GM19452 (cell line): ENCODE measurements at regions not wholly inside any gene's neighbourhood (a gene's known extent, or its start where the extent isn't known, plus 50 kb on each side); places are given as distances from the start of the nearest gene placed in this dataset.

Source experiments
- ATAC-seq: cut with Tn5 transposase; IDR thresholded peaks from one replicate; pipeline ENCODE4 v1.9.1; 2021; ENCODE audit not compliant: unreplicated experiment

GRCh38 chr12:92089559-92089958 is 56.1 kb downstream of the BTG1 start:
- ATAC-seq, result no peak

DNA sequence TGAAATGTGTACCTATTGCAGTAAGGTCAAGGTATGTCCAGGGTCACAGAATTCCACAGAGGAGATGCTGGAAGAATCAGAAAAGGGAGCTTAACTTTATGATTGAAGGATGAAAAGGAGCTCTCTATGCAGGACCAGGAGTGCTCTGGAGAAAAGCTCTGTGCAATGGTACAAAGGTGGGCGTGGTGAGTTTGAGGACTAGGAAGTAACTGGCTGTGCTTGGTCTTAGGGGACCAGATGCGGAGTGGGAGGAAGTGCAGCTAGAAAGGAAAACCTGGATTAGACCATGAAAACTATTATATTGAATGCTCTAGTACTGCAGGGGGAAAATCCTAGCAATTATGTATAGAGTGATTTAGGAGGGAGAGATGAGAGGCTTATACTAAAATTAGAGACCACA is 56.8 kb downstream of the BTG1 start:
- no peak for ATAC-seq

- ATAC-seq, result no peak
These were observed 60.0 kb downstream of the BTG1 start for GRCh38 chr12:92085736-92086040.

DNA sequence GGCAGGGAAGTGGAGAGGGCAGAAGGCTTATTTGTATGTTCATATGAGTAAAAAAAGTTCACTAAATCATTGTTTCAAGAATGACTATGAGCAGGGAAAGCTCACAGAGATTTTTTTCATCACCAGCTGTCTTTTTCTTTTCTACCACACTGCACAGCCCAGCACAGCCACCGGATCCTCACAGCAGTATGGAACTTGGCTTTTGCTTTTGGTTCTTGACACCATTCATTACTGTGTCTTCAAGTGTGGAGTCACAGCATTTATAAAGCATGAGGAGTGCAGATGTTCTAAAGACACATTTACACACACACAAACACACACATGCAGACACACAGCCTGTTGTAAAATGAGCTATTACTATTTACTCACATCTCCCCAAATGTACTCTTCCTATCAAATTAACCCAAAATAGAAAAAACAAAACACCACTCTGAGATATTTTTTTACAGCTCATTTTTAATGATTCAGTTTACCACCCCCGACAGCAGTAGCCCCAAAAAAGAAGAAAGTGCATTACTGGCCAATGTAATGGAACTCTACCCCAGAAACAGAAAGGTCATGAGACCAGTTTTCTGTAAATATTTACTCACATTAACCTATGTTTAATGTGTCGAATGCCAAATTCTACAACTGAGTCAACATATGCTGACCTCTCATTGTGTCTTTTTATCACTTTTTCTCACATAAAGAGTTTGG is 60.5 kb downstream of the BTG1 start:
- no peak for ATAC-seq

GRCh38 chr12:92080911-92081285 is 64.7 kb downstream of the BTG1 start:
- ATAC-seq, result no peak

GRCh38 chr12:92079054-92079385 is 66.6 kb downstream of the BTG1 start:
- no peak for ATAC-seq

GRCh38 chr12:92078167-92079053 is 67.2 kb downstream of the BTG1 start:
- ATAC-seq, result no peak

- no peak for ATAC-seq
These were observed 68.1 kb downstream of the BTG1 start for GRCh38 chr12:92077530-92077929.

DNA sequence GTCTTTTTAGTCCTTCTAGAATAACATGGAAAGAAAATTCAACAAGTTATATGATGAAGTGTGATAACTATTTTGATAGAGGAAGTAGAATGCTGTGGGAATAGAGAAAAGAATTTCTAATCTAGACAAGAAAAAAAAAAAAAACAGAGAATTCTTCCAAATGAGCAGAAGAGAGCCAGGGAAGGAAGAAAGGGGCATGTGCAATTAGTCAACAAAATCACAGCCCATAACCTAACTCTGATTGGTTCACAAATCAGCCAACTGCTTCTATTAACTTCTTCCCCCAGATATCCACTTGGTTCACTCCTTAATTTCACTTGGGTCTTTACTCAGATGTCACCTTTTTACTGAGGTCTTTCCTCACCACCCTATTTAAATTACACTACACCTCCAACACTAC is 69.5 kb downstream of the BTG1 start:
- no peak for ATAC-seq

- ATAC-seq, result no peak
These were observed 70.2 kb downstream of the BTG1 start for GRCh38 chr12:92075425-92075914.

- no peak for ATAC-seq
These were observed 70.8 kb downstream of the BTG1 start for GRCh38 chr12:92074889-92075288.

DNA sequence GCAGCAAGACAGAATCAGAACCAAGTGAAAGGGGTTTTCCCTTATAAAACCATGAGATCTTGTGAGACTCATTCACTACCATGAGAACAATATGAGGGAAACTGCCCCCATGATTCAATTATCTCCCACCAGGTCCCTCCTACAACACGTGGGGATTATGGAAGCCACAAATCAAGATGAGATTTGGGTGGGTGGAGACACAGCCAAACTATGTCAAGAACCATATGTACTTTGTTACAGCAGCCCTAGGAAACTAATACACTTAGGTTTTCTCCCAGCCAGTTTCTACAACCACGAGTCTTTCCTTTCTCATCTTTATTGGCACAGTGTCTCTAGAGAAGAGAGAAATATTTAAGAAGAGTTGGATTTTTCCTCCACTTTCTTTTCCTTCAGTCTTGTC is 72.6 kb downstream of the BTG1 start:
- ATAC-seq, result no peak

DNA sequence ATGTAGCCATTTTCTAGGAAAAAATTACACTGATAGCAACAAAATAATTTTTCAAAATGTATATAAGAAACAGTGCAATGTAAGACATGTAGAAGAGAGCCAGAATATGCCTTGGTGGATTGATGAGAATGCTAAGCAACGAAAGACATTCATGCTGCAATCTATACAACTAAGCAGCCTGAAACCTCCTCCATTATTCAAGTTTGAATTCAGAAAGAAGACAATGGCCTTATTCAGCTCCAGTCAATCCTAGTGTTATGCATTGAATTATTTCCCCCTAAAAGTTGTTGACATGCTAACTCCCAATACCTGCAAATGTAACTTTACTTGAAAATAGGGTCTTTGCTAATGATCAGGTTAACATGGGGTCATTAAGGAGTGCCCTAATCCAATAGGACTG is 73.5 kb downstream of the BTG1 start:
- no peak for ATAC-seq

DNA sequence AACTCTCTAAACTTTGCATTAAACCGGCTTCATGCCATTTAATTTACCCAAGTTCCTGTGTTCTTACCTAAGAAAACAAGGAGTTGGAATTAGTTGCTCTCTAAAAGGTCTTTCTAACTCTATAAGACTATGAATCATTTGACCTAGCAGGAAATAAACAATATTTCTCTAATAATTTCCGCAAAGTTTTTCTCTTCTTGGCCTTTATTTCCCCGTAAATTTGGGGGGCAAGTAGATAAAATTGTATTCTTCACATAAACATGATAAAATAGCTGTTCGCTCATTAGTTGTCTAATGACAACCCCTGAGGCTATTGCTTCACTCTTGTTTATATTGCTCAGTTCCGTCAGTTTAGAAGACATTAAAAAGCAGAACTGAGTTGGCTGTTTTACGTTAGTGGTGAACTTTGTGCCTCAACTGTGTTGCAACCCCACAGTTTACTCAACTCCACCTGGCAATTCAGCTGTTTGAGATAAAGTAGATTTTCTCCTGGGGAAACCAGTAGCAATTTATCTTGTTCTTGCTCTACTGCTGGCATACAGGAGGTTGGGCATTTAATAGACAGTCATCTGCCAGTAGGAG is 74.7 kb downstream of the BTG1 start:
- ATAC-seq, result no peak

GRCh38 chr12:92070054-92070863 is 75.4 kb downstream of the BTG1 start:
- ATAC-seq, result peak; percentile 62

DNA sequence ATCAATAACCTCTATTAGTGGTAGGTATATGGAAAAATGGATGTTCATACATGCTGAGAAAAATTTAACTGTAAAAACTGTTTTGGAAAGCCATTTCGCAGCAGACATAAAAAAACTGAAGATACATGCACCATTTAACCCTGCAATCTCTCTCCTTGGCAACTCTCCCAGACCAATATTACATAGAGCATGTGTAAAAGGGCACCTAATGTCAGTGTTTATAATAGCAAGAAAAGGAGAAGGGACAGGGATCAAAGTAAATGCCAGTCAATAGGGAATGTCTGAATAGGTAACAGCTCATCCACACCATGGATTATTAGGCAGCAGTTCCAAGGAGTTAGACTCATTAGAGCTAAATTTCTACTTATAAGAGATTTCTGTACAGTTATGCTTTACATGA is 77.2 kb downstream of the BTG1 start:
- no peak for ATAC-seq

DNA sequence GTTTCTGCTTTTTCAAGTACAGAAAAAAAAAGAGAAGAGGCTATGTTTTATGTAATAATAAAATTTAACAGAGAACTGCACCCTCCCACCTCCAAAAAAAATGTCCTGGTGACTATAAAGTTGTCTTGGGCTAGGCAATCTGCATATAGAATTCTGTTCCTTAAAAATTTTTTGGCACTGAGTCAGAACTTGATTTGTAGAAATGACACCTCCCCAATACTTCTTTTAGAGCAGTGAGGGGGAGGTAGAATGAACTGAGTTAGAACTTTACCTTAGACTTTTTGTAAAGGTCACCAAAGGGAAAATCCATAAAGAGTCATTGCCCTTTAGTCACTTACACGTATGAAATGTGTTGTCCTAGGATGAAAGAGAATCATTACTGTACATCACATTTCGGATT is 80.0 kb downstream of the BTG1 start:
- no peak for ATAC-seq

DNA sequence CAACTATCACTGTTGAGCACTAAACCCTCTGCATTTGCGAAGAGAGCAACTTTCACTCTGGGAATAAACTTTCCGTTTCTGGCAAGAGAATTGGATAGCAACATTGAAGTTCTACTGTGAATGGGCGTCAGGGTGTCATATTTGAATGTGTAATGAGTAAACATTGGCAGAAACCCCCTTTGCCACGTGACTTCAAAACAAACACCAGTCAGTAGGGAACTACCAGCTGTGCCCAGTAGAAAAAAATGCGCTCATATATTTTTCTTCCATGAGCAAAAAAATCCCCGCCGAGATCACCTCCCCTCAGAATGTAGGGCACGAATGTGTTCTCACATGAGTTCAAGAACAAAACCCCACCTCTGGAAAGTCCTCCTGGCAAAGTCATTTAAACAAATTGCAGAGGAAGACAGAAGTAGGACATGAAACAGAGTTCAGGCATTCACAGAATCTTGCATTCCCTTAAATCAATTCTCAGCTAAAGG is 80.6 kb downstream of the BTG1 start:
- ATAC-seq, result peak; percentile 65

GRCh38 chr12:92064422-92064821 is 81.2 kb downstream of the BTG1 start:
- no peak for ATAC-seq

- no peak for ATAC-seq
These were observed 82.0 kb downstream of the BTG1 start for GRCh38 chr12:92063641-92064040.
